PC-9 (cell line): ENCODE measurements at regions not wholly inside any gene's neighbourhood (a gene's known extent, or its start where the extent isn't known, plus 50 kb on each side); places are given as distances from the start of the nearest gene placed in this dataset.

Experiments used
- EZH2 ChIP-seq: fragments of 200-600 bp; sonication (generic); IDR thresholded peaks from 2 replicates; pipeline ENCODE4 v1.8.0; 2017; ENCODE audit warnings: antibody characterized with exemption, low read depth
- TF ChIP-seq, protein P1 (sequence below): fragments of 200-600 bp; sonication (generic); conservative IDR thresholded peaks from 2 replicates; pipeline ENCODE4 v1.6.1; 2017; ENCODE audit warnings: mixed run types, antibody characterized with exemption, mild to moderate bottlenecking, moderate library complexity

GRCh38 chr5:17399931-17400330 is 98.1 kb upstream of the TAF11L2 start:
- TF ChIP-seq, protein P1, sequence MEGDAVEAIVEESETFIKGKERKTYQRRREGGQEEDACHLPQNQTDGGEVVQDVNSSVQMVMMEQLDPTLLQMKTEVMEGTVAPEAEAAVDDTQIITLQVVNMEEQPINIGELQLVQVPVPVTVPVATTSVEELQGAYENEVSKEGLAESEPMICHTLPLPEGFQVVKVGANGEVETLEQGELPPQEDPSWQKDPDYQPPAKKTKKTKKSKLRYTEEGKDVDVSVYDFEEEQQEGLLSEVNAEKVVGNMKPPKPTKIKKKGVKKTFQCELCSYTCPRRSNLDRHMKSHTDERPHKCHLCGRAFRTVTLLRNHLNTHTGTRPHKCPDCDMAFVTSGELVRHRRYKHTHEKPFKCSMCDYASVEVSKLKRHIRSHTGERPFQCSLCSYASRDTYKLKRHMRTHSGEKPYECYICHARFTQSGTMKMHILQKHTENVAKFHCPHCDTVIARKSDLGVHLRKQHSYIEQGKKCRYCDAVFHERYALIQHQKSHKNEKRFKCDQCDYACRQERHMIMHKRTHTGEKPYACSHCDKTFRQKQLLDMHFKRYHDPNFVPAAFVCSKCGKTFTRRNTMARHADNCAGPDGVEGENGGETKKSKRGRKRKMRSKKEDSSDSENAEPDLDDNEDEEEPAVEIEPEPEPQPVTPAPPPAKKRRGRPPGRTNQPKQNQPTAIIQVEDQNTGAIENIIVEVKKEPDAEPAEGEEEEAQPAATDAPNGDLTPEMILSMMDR = no peak
- no peak for TF ChIP-seq EZH2
